OCI-M1 (cell line): ENCODE measurements at regions not wholly inside any gene's neighbourhood (a gene's known extent, or its start where the extent isn't known, plus 50 kb on each side); places are given as distances from the start of the nearest gene placed in this dataset.

ENCODE experiments used
- DNase-seq: peaks from one replicate; lab custom pipeline; 2025; lab: John Stamatoyannopoulos, UW

GRCh38 chr15:93483923-93484322 lies 394.9 kb upstream of the RGMA start:
- DNase-seq: no peak

DNA sequence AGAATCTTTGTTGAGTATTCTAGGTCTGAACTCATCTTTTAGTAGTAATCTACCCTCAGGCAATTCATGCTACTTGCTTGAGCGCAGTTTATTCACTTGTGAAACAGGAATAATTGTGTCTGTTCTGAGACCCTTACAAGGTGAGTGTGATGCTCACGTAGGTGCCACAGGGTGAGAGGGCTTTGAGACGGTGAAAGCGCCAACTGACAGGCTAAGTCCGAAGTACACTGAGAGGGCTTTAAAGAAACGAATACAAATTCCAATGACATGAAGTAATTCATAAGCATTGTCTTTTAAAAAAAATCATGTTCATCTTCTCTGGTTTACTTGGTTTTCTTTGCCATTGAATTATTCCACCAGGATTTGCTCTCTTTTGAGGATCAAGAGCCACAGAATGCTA lies 393.7 kb upstream of the RGMA start:
- DNase-seq: no peak

- no peak for DNase-seq
Observed at GRCh38 chr15:93479715-93480114, 390.7 kb upstream of the RGMA start.

- no peak for DNase-seq
Observed at GRCh38 chr15:93478947-93479346, 389.9 kb upstream of the RGMA start.

- DNase-seq: no peak
Observed at GRCh38 chr15:93477721-93478120, 388.7 kb upstream of the RGMA start.

DNA sequence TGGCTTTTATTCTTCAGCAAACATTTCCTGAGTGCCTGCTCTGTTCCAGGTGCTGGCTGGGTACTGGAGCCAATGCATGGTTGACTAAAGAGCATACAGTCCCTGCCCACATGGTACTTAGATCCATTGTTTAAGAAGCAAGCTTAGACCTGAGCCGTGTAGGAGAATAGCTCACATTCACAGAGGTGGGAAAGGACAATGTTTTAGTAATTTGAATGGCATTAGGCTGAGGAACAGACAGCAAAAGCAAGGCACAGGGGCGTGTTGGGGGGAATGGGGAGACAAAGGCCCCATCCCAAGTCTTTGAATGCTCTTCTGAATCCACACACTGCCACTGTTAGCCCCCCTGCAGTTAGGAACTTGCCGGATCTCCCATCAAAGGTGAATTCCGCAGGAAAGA lies 388.2 kb upstream of the RGMA start:
- DNase-seq: no peak

DNA sequence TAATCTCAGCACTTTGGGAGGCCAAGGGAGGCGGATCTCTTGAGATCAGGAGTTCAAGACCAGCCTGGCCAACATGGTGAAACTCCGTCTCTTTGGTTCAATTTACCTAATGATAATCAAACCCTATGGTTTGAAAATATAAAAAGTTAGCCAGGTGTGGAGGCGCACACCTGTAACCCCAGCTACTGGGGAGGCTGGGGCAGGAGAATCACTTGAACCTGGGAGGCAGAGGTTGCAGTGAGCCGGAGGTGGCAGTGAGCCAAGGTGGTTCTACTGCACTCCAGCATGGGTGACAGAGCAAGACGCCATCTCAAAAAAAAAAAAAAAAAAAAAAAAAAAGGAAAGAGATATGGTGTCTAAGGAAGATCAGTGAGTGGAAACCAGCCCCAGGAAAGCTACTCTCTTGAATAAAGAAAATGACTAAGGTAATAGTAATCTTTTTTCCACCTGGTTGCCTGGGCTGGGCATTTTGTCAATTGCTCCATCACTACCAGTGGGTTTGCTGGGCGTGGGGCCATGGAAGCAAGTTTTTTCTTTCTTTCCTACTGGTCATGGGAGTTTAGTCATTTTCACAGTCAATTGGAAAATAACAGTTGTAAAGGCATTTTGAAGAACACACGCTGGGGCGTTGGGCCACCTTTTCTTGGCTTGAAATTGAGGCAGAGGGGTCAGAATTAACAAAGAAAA lies 387.6 kb upstream of the RGMA start:
- no peak for DNase-seq

- DNase-seq: no peak
Observed at GRCh38 chr15:93474728-93475127, 385.7 kb upstream of the RGMA start.

DNA sequence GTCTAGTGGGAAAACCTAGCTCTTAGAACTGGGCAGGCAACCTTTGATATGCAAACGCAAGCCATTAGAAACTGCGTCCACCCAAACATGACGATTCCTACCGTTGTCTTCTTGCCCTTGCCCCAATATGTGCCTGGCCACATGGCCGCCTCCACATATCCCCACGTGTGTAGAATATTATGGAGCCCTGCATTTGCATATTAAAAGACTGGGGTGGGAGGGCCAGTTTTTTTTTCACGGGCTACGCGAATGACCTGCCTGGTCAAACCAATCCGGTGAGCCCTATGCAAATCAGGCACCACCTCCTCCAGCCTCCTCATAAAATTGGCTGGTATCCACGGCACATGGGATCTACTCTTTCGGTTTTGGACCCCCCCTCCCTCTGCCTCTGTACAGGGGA lies 381.0 kb upstream of the RGMA start:
- no peak for DNase-seq

GRCh38 chr15:93467337-93467736 lies 378.3 kb upstream of the RGMA start:
- no peak for DNase-seq

DNA sequence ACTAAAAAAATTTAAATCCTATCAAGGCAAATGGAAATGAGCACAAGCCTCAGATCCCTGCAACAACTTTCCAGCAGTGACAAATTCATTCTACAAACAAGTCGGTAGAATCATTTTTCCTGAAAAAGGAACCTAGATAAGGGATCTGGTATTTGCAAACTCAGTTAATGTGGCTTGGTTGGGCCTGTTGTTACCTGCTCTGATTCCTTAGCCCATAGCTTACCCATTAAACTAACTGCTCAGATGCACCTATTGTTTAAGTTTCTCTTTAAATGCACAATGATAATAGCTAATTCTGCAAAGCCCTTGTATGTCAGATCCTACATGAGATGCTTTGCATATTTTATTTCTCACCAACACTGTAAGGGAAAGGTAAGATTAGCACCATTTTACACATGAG lies 377.4 kb upstream of the RGMA start:
- no peak for DNase-seq

DNA sequence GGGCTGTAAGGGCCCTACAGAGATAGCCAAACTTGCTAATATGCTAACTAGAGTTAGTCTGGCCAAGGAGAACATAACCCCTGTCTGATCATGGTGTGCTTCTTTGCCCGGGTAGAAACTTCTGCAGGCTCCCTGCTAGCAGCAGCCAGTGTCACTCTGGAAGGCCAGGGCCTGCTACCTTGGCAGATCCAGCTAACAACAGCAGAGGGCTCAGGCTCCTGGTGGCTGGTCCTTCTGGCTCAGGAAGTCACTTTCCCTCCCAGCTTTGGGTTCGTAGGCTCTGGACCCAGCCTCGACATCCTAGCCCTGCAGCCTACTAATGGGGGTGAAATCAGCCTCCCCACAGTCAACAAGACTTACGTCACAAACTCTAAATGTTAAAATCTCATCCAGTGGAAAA lies 373.7 kb upstream of the RGMA start:
- DNase-seq: no peak

DNA sequence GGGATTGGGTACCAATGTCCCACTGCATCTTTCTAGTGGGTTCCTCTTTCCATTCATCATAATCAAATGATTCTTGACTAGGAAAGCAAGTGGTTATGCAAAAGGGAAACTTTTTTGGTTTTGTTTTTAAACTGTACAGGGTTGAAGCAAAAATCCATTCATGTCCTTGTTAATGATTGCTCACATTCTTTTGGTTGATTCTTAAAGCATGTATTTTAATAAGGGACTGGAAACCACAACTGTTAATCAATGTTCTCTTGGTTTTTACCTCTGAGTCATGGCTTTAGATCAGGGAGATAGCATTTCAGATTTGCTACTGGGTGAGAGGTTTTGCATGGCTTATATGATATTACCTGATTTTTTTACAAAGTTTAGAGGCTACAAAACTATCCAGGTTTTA lies 371.7 kb upstream of the RGMA start:
- DNase-seq: no peak

DNA sequence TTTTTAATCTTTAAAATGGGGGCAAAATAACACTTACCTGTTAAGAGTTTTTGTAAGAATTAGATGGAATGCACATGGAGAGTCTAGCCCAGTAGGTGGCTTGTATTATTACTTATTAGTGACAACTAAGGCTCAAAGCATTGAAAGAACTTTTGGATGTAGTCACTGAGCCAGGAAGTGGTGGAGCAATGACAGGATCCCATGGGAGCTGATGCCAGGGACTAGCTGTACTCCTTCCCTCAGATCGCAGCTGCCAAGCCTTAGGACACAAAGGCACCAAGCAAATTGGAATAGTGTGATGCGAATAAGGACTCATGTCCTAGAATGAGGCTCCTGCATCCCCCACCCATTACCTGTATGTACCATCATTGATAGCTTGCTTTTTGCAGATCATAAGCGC lies 370.4 kb upstream of the RGMA start:
- no peak for DNase-seq

DNA sequence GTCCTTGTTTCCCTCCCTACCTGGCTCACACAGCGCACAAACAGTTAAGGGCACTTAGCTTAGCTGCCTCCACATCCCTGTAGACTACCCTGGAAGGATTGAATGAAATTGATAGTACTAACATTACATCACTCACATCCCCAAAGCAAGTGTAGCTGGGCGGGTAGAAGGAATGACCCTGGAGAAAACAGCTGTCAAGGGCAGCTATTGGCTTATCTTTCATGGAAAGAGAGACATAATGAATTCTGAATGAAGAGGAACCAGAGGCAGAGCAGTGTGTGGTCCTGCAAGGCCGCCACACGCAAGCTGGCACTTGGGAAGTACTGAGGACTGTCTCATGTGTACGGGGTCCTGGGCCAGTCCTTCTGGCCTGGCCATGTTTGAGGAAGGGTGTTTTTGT lies 369.6 kb upstream of the RGMA start:
- no peak for DNase-seq

- DNase-seq: no peak
Observed at GRCh38 chr15:93454788-93455187, 365.8 kb upstream of the RGMA start.

GRCh38 chr15:93452537-93453211 lies 363.7 kb upstream of the RGMA start:
- DNase-seq: no peak

DNA sequence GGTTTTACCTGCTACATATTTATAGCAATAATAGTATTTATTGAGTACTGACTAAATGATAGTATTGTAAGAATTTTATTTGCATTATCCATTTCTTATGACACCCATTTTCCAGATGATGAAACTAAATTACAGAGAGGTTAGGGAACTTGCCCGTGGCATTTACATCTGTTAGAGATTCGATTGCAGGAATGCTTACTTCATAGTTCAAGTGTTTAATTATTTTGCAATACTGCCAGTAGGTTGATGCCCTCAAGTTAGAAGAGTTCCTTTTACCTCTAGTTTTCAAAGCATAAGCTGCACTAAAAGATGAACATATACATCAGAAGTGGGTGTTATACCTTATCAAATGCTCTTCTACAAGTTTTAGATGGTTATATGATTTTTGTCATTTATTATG lies 362.8 kb upstream of the RGMA start:
- no peak for DNase-seq

- no peak for DNase-seq
Observed at GRCh38 chr15:93451265-93451664, 362.3 kb upstream of the RGMA start.

- no peak for DNase-seq
Observed at GRCh38 chr15:93449798-93450197, 360.8 kb upstream of the RGMA start.

DNA sequence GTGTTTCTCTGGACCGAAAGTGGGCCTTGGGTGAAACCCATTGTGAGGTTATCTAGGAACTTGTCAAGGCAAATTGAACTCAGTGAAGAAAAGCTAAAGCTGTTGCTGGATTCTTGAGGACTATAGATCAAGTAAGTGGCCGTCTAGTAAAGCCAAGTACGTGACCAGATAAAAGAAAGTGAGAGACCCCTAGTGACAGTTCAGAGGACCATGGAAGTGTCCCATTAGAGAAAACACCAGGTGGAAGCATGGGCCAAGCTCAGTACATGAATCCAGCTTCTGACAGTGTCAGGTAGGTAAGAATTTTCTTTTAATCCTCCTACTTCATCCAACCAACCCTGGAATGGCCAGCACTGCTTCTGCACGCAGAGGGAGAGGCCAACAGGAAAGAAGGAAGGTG lies 349.3 kb upstream of the RGMA start:
- no peak for DNase-seq

- DNase-seq: no peak
Observed at GRCh38 chr15:93432474-93432873, 343.5 kb upstream of the RGMA start.

DNA sequence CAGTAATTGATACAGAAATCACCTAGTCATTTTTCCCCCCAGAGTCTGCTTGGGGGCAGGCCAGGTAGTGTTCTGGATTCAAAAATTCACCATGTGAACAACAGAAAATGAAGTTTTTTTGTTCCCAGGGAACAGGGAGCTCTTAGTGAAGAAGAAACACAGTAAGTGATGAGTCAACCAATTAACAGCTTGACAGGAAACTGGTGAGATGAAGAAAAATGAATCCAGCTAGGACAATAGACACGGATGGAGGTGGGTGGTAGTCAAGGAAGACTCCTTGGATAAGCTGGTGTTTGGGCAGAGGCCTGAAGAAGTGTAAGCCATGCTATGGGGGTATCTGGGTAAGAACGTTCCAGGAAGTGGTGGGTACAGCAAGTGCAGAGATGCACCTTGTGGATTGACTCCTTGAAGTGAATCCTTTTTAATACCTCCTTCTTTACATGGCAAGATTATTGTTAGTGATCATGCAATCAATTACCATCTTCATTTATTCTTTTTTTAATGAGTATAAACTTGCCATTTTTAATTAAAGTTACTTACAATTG lies 339.9 kb upstream of the RGMA start:
- no peak for DNase-seq

DNA sequence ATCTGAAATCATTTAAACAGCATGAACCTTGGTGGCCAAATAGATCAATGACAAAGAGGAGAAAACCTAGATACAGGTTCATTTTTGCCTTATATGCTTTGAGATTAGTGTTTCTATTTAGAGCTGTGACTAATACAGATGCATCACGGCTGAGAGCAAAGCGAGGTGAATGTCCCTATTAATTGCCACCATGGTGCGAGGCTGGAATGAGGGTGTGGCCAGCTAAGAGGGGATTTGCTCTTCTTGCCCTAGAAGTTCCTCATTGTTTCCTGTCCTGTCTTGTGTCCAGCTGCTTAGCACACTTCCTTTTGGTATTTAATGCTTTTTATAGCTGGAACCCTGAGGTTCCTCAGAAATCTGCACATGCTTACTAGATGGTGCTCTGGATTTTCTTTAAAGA lies 339.1 kb upstream of the RGMA start:
- no peak for DNase-seq
